Esophagus muscularis mucosa (tissue), 4 donors: ENCODE measurements at regions not wholly inside any gene's neighbourhood (a gene's known extent, or its start where the extent isn't known, plus 50 kb on each side); places are given as distances from the start of the nearest gene placed in this dataset.
A peak's percentile ranks its signal among the peaks of the same experiment; 100 is the strongest.

Experiments
- DNase-seq: peaks from one replicate; pipeline ENCODE4 v3.0.0-alpha.2; 2017; ENCODE audit errors: extremely low spot score
- H3K27ac ChIP-seq, 4 donors: fragments of 200-600 bp; sonication (generic); replicated peaks in 1 of 4; 1 replicate in 3 of 4; 2 replicates in 1 of 4; pipeline ENCODE4 v1.5.1; 2016 to 2019; ENCODE audit warnings: mild to moderate bottlenecking in 1 of 4
- H3K27me3 ChIP-seq, 4 donors: fragments of 200-600 bp; sonication (generic); one replicate each; pipeline versions ENCODE4 v1.5.1 to v1.6.0; 2016 to 2019
- H3K36me3 ChIP-seq, 4 donors: fragments of 200-600 bp; sonication (generic); one replicate each; pipeline ENCODE4 v1.5.1; 2016 to 2019
- H3K4me1 ChIP-seq, 4 donors: fragments of 200-600 bp; sonication (generic); one replicate each; pipeline ENCODE4 v1.5.1; 2016 to 2019
- H3K4me3 ChIP-seq, 4 donors: fragments of 200-600 bp; sonication (generic); 1 replicate in 2 of 4; 2 replicates in 2 of 4; pipeline ENCODE4 v1.5.1; 2016 to 2019; ENCODE audit warnings: mild to moderate bottlenecking in 4 of 4, moderate library complexity in 1 of 4
- H3K9me3 ChIP-seq, 4 donors: fragments of 200-600 bp; sonication (generic); 1 replicate in 3 of 4; 2 replicates in 1 of 4; pipeline ENCODE4 v1.5.1; 2016 to 2019
- EP300 ChIP-seq: sonication (generic); formaldehyde crosslinking; IDR thresholded peaks from one replicate; pipeline ENCODE4 v1.6.1; 2017; ENCODE audit warnings: antibody characterized with exemption
- POLR2A ChIP-seq: fragments of 450-650 bp; IDR thresholded peaks from one replicate; pipeline ENCODE4 v1.6.1; 2017; ENCODE audit warnings: antibody characterized with exemption, moderate library complexity, mild to moderate bottlenecking, low read depth
- POLR2AphosphoS5 ChIP-seq, 2 donors: sonication (generic); formaldehyde crosslinking; IDR thresholded peaks; one replicate each; pipeline ENCODE4 v1.6.1; 2017; ENCODE audit warnings: antibody characterized with exemption in 2 of 2
- WGBS: methylation state at CpG from one replicate; pipeline ENCODE4 v1.1.5; 2018; 5-methylcytosine and 5-hydroxymethylcytosine counted together
- intact Hi-C: fragments of 100-400 bp; cut with DNase I; formaldehyde crosslinking; loops from one replicate; pipeline ENCODE4 v1.15.1; 2023
- TF ChIP-seq, protein P1 (sequence below), 3 experiments: fragments of 200-600 bp in 2 of 3; fragments of 450-650 bp in 1 of 3; sonication (generic) in 2 of 3; IDR thresholded peaks; one replicate each; pipeline ENCODE4 v1.5.1; 2017 to 2019; ENCODE audit warnings: antibody characterized with exemption in 3 of 3, mild to moderate bottlenecking in 2 of 3, moderate library complexity in 1 of 3

DNA sequence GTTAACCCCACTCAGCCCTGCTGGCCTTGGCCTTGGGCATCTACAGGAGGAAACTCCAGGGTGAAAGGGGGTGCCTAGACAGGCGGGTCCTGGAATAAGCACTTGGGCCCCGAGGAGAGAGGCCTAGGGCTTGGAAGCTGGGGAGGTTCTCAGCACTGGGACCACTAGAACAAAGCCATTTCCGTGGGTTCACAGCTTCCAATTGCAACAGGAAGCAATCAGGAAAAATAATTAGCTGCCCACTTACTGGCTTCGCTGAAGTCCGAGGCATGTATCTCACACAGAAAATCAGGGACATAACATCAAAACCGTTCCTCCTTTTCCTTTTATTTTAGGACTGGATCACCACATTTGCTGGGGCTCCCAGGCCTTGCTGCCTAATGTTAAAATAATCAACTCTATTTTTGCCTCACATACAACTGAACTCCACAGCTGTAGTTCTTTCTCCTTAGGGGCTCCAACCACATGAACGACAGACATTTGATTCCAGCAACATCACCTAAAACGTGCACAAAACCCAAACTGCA lies 161.1 kb upstream of the GRK3 start:
- Histone ChIP-seq H3K27me3 (no peaks in the 10 kb centered on the region), H3K4me3 (peak overlapping the region; percentile 84 to 98 (median 92)), H3K4me1 (peaks cover 49 to 57% (median 56%) of the 10 kb centered on the region in 4 donors), H3K36me3 (no peaks in the 10 kb centered on the region), H3K9me3 (no peaks in the 10 kb centered on the region), H3K27ac (peak overlapping the region; percentile 86 to 95 (median 94))
- TF ChIP-seq EP300 (no peak), POLR2AphosphoS5 (IDR thresholded peaks at IDR 0.05) (no peak), POLR2A (no peak)
- TF ChIP-seq, protein P1, sequence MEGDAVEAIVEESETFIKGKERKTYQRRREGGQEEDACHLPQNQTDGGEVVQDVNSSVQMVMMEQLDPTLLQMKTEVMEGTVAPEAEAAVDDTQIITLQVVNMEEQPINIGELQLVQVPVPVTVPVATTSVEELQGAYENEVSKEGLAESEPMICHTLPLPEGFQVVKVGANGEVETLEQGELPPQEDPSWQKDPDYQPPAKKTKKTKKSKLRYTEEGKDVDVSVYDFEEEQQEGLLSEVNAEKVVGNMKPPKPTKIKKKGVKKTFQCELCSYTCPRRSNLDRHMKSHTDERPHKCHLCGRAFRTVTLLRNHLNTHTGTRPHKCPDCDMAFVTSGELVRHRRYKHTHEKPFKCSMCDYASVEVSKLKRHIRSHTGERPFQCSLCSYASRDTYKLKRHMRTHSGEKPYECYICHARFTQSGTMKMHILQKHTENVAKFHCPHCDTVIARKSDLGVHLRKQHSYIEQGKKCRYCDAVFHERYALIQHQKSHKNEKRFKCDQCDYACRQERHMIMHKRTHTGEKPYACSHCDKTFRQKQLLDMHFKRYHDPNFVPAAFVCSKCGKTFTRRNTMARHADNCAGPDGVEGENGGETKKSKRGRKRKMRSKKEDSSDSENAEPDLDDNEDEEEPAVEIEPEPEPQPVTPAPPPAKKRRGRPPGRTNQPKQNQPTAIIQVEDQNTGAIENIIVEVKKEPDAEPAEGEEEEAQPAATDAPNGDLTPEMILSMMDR (IDR thresholded peaks at IDR 0.05): no peak
- DNase-seq: no peak
- intact Hi-C loops: no loop called here
- WGBS: 23% methylated on average over 8 of the region's 8 CpGs

DNA sequence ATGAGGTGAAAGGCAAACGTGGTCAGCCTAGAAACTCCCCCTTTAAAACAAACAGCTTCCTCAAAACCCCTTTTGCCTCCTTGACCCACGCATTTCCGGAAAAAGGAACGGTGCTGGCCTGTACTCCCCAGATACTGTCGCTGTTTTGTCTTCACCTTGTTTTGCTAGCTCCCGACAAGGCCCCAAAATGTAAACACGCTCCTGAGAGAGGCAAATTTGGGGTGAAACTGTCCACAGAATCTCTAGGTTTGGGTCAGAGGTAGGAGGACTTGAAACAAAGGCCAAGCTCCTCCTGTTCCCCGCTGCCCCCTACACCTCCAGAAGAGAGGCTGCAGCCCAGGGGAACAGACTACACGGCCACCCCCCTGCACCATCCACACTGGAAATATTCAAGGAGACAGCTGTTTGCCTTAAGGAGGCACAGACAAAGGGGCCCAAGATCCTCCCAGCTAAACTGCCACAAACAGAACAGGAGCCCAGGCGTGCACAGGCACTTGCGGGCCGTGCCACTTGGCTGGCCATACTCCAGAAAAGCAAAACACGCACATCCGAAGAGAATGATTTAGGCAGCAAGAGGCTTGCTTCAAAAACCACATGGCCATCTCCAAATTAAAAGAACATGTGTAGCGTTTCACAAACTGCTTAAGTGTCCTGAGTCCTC lies 160.5 kb upstream of the GRK3 start:
- TF ChIP-seq EP300 (no peak), POLR2AphosphoS5 (IDR thresholded peaks at IDR 0.05) (no peak), POLR2A (no peak)
- TF ChIP-seq, protein P1 (IDR thresholded peaks at IDR 0.05): no peak
- Histone ChIP-seq H3K9me3 (no peaks in the 10 kb centered on the region), H3K27ac (peak overlapping the region; percentile 86 to 95 (median 94)), H3K4me3 (peak overlapping the region; percentile 84 to 98 (median 92)), H3K27me3 (no peaks in the 10 kb centered on the region), H3K4me1 (peaks cover 49 to 57% (median 56%) of the 10 kb centered on the region in 4 donors), H3K36me3 (no peaks in the 10 kb centered on the region)
- no peak for DNase-seq
- intact Hi-C loops: no loop called here
- WGBS: 13% methylated on average over 8 of the region's 15 CpGs

DNA sequence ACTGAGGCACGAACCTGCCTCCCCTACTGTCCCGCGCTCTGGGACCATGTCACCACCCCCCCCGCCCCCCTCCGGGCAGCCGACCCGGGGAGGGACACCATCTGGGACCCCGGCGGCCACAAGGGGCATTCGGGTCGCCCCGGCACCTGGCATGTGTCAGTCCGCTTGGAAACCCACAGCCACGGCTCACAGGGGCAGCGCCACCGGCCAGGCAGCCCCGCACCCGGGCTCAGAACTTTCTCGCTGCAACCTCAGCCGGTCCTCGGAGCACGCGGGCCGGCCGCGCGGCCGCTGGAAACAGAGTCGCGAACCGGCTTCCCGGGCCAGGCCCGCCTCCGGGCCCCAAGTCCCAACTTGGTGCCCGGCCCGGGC lies 159.9 kb upstream of the GRK3 start:
- Histone ChIP-seq H3K27me3 (no peaks in the 10 kb centered on the region), H3K4me1 (peaks cover 49 to 57% (median 56%) of the 10 kb centered on the region in 4 donors), H3K4me3 (peak overlapping the region; percentile 84 to 98 (median 92)), H3K9me3 (no peaks in the 10 kb centered on the region), H3K36me3 (no peaks in the 10 kb centered on the region), H3K27ac (peak overlapping the region; percentile 86 to 95 (median 94))
- DNase-seq: no peak
- 0% methylated on average over 5 of the region's 36 CpGs for WGBS
- intact Hi-C loops: no loop called here
- TF ChIP-seq POLR2AphosphoS5 (IDR thresholded peaks at IDR 0.05) (no peak), POLR2A (no peak), EP300 (no peak)
- TF ChIP-seq, protein P1 (IDR thresholded peaks at IDR 0.05): no peak

DNA sequence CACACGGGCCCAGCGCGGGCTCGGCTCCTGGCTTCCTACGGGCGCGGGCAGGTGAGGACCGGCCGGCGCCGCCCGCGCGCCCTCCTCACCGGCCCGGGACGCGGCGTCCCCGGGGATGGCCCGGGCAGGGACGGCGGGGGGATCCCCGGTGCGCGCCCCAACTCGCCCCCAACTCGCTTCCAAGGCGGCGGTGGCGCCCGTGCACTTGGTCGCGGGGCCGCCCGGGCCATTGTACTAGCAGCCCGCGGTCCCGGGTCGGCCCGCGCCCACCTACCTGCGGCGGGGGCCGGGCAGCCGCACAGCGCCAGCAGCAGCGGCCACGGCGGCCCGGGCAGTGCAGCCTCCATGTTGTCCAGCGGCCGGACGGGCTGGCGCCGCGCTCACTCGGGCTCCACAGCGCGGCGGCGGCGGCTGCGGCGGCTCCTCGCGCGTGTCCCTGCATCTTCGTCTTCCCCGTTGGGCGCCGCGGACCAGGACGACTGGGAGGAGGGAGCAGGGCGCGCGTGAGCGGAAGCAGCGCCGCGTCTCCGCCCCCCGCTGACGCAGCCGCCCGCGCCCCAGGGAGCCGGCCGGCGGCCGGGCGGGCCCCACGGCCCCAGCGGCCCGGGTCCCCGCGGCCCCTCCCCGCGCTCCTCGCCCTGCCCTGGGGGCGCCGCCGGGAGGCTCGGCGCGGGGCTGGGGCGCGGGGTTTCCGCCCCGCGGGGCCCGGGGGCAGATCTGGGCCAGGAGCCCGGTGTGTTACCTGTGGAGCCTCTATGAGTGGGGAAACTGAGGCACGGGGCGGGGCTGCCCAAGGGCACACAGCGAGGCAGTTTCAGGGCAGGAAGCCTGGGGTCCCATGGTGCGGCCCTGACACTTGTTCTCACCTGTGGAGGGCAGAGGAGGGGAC lies 159.3 kb upstream of the GRK3 start:
- WGBS: 0% methylated on average over 16 of the region's 117 CpGs
- intact Hi-C loops: loop anchor here (5.0 kb wide), 1 partner anchor 43 kb away; no protein-coding TSS in a partner anchor
- H3K27me3 ChIP-seq: no peaks in the 10 kb centered on the region
- no peak for DNase-seq
- peak overlapping the region; percentile 86 to 95 (median 94) for H3K27ac ChIP-seq
- H3K9me3 ChIP-seq: no peaks in the 10 kb centered on the region
- TF ChIP-seq POLR2A (no peak), POLR2AphosphoS5 (IDR thresholded peaks at IDR 0.05) (peak; percentile 78 to 84)
- no peaks in the 10 kb centered on the region for H3K36me3 ChIP-seq
- peak overlapping the region; percentile 84 to 98 (median 92) for H3K4me3 ChIP-seq
- H3K4me1 ChIP-seq: peaks cover 44 to 52% (median 51%) of the 10 kb centered on the region in 4 donors
